ENCODE measurements at regions not wholly inside any gene's neighbourhood (a gene's known extent, or its start where the extent isn't known, plus 50 kb on each side); places are given as distances from the start of the nearest gene placed in this dataset.

- Histone ChIP-seq H3K27me3 (ENCODE audit: insufficient read depth, low read length) (no peaks in the 10 kb centered on the region), H2BK20ac (ENCODE audit: low read depth, low read length, poor library complexity, severe bottlenecking) (no peak overlapping the region), H2BK5ac (ENCODE audit: insufficient read length, low read length) (no peak overlapping the region), H3K23me2 (ENCODE audit: insufficient read length, low read depth, low read length, poor library complexity, severe bottlenecking) (no peaks in the 10 kb centered on the region), H4K20me1 (ENCODE audit: control insufficient read depth, insufficient read depth, insufficient read length) (no peaks in the 10 kb centered on the region), H4K8ac (replicated peaks; ENCODE audit: insufficient read length, low read depth, low read length) (no peak overlapping the region), H2BK15ac (ENCODE audit: low read depth, low read length) (no peak overlapping the region), H3K9ac (ENCODE audit: extremely low read depth, insufficient read length, low read length) (no peak overlapping the region), H2AK5ac (ENCODE audit: insufficient read length, low read length) (no peak overlapping the region), H3T11ph (ENCODE audit: low read length) (no peak overlapping the region), H2BK12ac (ENCODE audit: insufficient read length, low read depth, low read length) (no peak overlapping the region), H3K79me1 (ENCODE audit: insufficient read depth, low read depth, low read length, poor library complexity, severe bottlenecking) (no peaks in the 10 kb centered on the region), H3K56ac (ENCODE audit: insufficient read length, low read depth, low read length) (no peak overlapping the region), H3K4me2 (ENCODE audit: insufficient read depth, insufficient read length, low read length) (no peak overlapping the region), H3K27ac (ENCODE audit: insufficient read length, low read depth, low read length) (no peak overlapping the region), H3K79me2 (ENCODE audit: insufficient read depth, low read length) (no peaks in the 10 kb centered on the region), H4K5ac (ENCODE audit: insufficient read length, low read depth, low read length) (no peak overlapping the region), H2BK120ac (ENCODE audit: low read depth, low read length, poor library complexity, severe bottlenecking) (no peak overlapping the region), H2AFZ (ENCODE audit: low read length) (no peak overlapping the region), H3K4ac (ENCODE audit: low read depth, low read length) (no peak overlapping the region), H3K18ac (ENCODE audit: insufficient read length, low read depth, low read length) (no peak overlapping the region), H3K23ac (ENCODE audit: insufficient read length, low read depth, low read length) (no peak overlapping the region), H3K14ac (ENCODE audit: insufficient read depth, low read length) (no peak overlapping the region), H4K91ac (ENCODE audit: insufficient read length, low read depth, low read length) (no peak overlapping the region), H3K9me3 (ENCODE audit: control insufficient read depth, low read depth, low read length) (no peaks in the 10 kb centered on the region), H3K4me1 (ENCODE audit: insufficient read depth, low read length) (peaks cover 2% of the 10 kb centered on the region; the same call in 1 of the 2 replicates)
- H3K9me3 Mint-ChIP-seq, result peaks cover 6 to 7% of the 10 kb centered on the region in 2 experiments; a peak in 3 of 5 replicates
- H3K4me1 Mint-ChIP-seq, result peaks cover 11 to 17% of the 10 kb centered on the region in 2 experiments
- no peak for TF ChIP-seq CTCF (conservative IDR thresholded peaks at IDR 0.05)
- H3K36me3 Mint-ChIP-seq (ENCODE audit: insufficient read depth in 1 of 3, low read depth in 3 of 3), result peaks cover 0 to 4% (median 0%) of the 10 kb centered on the region in 3 experiments; a peak in 3 of 7 replicates
- no peak overlapping the region for H3K27ac Mint-ChIP-seq
- no peak for DNase-seq
- H3K4me3 Mint-ChIP-seq, result no peak overlapping the region
- H3K27me3 Mint-ChIP-seq (ENCODE audit: low read depth), result no peaks in the 10 kb centered on the region; the same call in 1 of the 2 replicates
- WGBS (ENCODE audit: extremely low coverage, insufficient read length, low lambda C conversion rate), result no CpG with 5 or more reads among the region's 2 CpGs
Measured at GRCh38 chr21:35652196-35652595, 408.1 kb downstream of the SETD4 start.

Data from H9 (cell line).